ENCODE measurements at regions not wholly inside any gene's neighbourhood (a gene's known extent, or its start where the extent isn't known, plus 50 kb on each side); places are given as distances from the start of the nearest gene placed in this dataset.

GRCh38 chr15:87634361-87634760 is 622.2 kb downstream of the NTRK3 start:
- TF ChIP-seq EZH2phosphoT487 (IDR thresholded peaks at IDR 0.05; ENCODE audit: low read depth): no peak
- TF ChIP-seq CTCF (IDR thresholded peaks at IDR 0.05; ENCODE audit: low read depth, low read length): no peak
